ENCODE measurements at regions not wholly inside any gene's neighbourhood (a gene's known extent, or its start where the extent isn't known, plus 50 kb on each side); places are given as distances from the start of the nearest gene placed in this dataset.

- Histone ChIP-seq H3K36me3 (no peaks in the 10 kb centered on the region), H3K27me3 (peaks cover 0 to 36% (median 0%) of the 10 kb centered on the region in 4 donors), H3K9me3 (peaks cover 0 to 21% (median 10%) of the 10 kb centered on the region in 3 donors), H3K4me3 (no peak overlapping the region), H3K4me1 (no peaks in the 10 kb centered on the region), H3K27ac (no peak overlapping the region)
- intact Hi-C loops (cut with DNase I): no loop called here
- DNase-seq: no peak
- 72 to 73% methylated on average over 9 of the region's 9 CpGs for WGBS, 2 donors
- TF ChIP-seq POLR2A (IDR thresholded peaks at IDR 0.05): no peak
Measured at GRCh38 chr7:157086508-157087187, 52.1 kb upstream of the UBE3C start.

- Histone ChIP-seq H3K27me3 (peaks cover 0 to 32% (median 0%) of the 10 kb centered on the region in 4 donors), H3K4me1 (no peaks in the 10 kb centered on the region), H3K36me3 (no peaks in the 10 kb centered on the region), H3K27ac (no peak overlapping the region), H3K4me3 (no peak overlapping the region), H3K9me3 (peaks cover 0 to 21% (median 10%) of the 10 kb centered on the region in 3 donors)
- no peak for DNase-seq
- intact Hi-C loops (cut with DNase I): no loop called here
- 88 to 91% methylated on average over 22 to 24 of the region's 24 CpGs for WGBS, 2 donors
- TF ChIP-seq POLR2A (IDR thresholded peaks at IDR 0.05) (no peak), CTCF (IDR thresholded peaks at IDR 0.05) (no peak)
Measured at GRCh38 chr7:157087646-157088045, 51.1 kb upstream of the UBE3C start.

- no peak overlapping the region for H3K4me3 ChIP-seq
- WGBS, 2 donors: 79 to 86% methylated on average over 8 to 10 of the region's 11 CpGs
- no peak for DNase-seq
Measured at GRCh38 chr7:157088136-157088535, 50.6 kb upstream of the UBE3C start.

More at GRCh38 chr7:157088136-157088535, 50.6 kb upstream of the UBE3C start:
- Histone ChIP-seq H3K9me3 (peaks cover 0 to 23% (median 10%) of the 10 kb centered on the region in 3 donors), H3K27me3 (peaks cover 0 to 32% (median 0%) of the 10 kb centered on the region in 4 donors), H3K27ac (no peak overlapping the region), H3K36me3 (no peaks in the 10 kb centered on the region), H3K4me1 (no peaks in the 10 kb centered on the region)
- TF ChIP-seq POLR2A (IDR thresholded peaks at IDR 0.05): no peak
- TF ChIP-seq CTCF (IDR thresholded peaks at IDR 0.05): no peak
- intact Hi-C loops (cut with DNase I): no loop called here
